Hindlimb muscle (tissue), 1 donor: ENCODE measurements at regions not wholly inside any gene's neighbourhood (a gene's known extent, or its start where the extent isn't known, plus 50 kb on each side); places are given as distances from the start of the nearest gene placed in this dataset.
"Not testable (repeated sequence)": the region's sequence is repeated elsewhere in the genome, so short reads cannot be mapped to it uniquely, and the experiment has no call there.

Experiments
- DNase-seq: peaks from one replicate; pipeline ENCODE4 v3.0.0-alpha.2; 2013

GRCh38 chr11:122604621-122605020 is 50.9 kb upstream of the UBASH3B start:
- DNase-seq, result no peak

- DNase-seq, result peak; percentile 76
Measured at GRCh38 chr11:122601141-122602125, 54.1 kb upstream of the UBASH3B start.

- DNase-seq, result no peak
Measured at GRCh38 chr11:122600290-122600689, 55.2 kb upstream of the UBASH3B start.

GRCh38 chr11:122599434-122599833 is 56.1 kb upstream of the UBASH3B start:
- no peak for DNase-seq

GRCh38 chr11:122598971-122599370 is 56.6 kb upstream of the UBASH3B start:
- DNase-seq, result no peak

GRCh38 chr11:122597511-122597910 is 58.0 kb upstream of the UBASH3B start:
- peak; percentile 67 for DNase-seq

- DNase-seq, result no peak
Measured at GRCh38 chr11:122594986-122595645, 60.4 kb upstream of the UBASH3B start.

- no peak for DNase-seq
Measured at GRCh38 chr11:122593473-122594420, 61.8 kb upstream of the UBASH3B start.

GRCh38 chr11:122592641-122593040 is 62.9 kb upstream of the UBASH3B start:
- no peak for DNase-seq

GRCh38 chr11:122584670-122585069 is 70.9 kb upstream of the UBASH3B start:
- no peak for DNase-seq

- DNase-seq, result not testable (repeated sequence)
Measured at GRCh38 chr11:122580071-122580470, 75.5 kb upstream of the UBASH3B start.

- no peak for DNase-seq
Measured at GRCh38 chr11:122578171-122578825, 77.2 kb upstream of the UBASH3B start.

- DNase-seq, result no peak
Measured at GRCh38 chr11:122572592-122572991, 82.9 kb upstream of the UBASH3B start.

- DNase-seq, result no peak
Measured at GRCh38 chr11:122563761-122564160, 91.8 kb upstream of the UBASH3B start.

GRCh38 chr11:122559734-122560382 is 95.7 kb upstream of the UBASH3B start:
- DNase-seq, result no peak

GRCh38 chr11:122559218-122559617 is 96.3 kb upstream of the UBASH3B start:
- DNase-seq, result not testable (repeated sequence)

- not testable (repeated sequence) for DNase-seq
Measured at GRCh38 chr11:122557163-122557562, 98.4 kb upstream of the UBASH3B start.

GRCh38 chr11:122556605-122557004 is 98.9 kb upstream of the UBASH3B start:
- DNase-seq, result peak; percentile 21

GRCh38 chr11:122538060-122538459 is 117.5 kb upstream of the UBASH3B start:
- no peak for DNase-seq

- no peak for DNase-seq
Measured at GRCh38 chr11:122524898-122525297, 130.6 kb upstream of the UBASH3B start.
